HepG2 (cell line): ENCODE measurements at regions not wholly inside any gene's neighbourhood (a gene's known extent, or its start where the extent isn't known, plus 50 kb on each side); places are given as distances from the start of the nearest gene placed in this dataset.

Experiments
- ATAC-seq: fragments of 200-7000 bp; cut with Tn5 transposase; 3 replicates; pipeline ENCODE4 v1.9.1; 2020; ENCODE audit warnings: mild to moderate bottlenecking, moderate library complexity
- BruUV-seq: library from RNA; stranded (reverse); fragments of 400-500 nt; replicated peaks from 2 replicates; lab custom pipeline; 2021; lab: Mats Ljungman, UMichigan
- CTCF ChIA-PET: fragments of 300-600 bp; formaldehyde crosslinking; extraction: SDS; loops from one replicate; lab custom pipeline; 2021; ENCODE audit warnings: low total read pairs, inconsistent platforms, low intra/inter-chr PET ratio; lab: Yijun Ruan, JAX
- POLR2A ChIA-PET: fragments of 350-600 bp; sonication (Branson Sonifier 250); formaldehyde crosslinking; loops from one replicate; lab custom pipeline; 2020; ENCODE audit warnings: antibody characterized with exemption, inconsistent platforms; lab: Yijun Ruan, JAX
- DNase-seq: peaks from one replicate; pipeline ENCODE4 v3.0.0-alpha.2; 2015; ENCODE audit warnings: low spot score
- FAIRE-seq: peaks from 3 replicates; lab custom pipeline; 2011; peaks lifted over from hg19 to GRCh38; lab: Jason Lieb, UNC
- H2AFZ ChIP-seq: one replicate; pipeline ENCODE4 v1.6.1; 2011; ENCODE audit warnings: low read length, inconsistent platforms
- H3K27ac ChIP-seq: fragments of 300-600 bp; 3 replicates; pipeline ENCODE4 v1.8.0; 2011; ENCODE audit warnings: mixed run types, mild to moderate bottlenecking, mixed read lengths, low read length, inconsistent platforms; ENCODE audit not compliant: insufficient read depth; ENCODE audit errors: extremely low read length
- H3K27me3 ChIP-seq, 2 experiments: fragments of 200-600 bp in 1 of 2; 2 replicates in 1 of 2; 3 replicates in 1 of 2; pipeline versions ENCODE4 v1.6.0 to v1.8.0; 2011; ENCODE audit warnings: low read length in 2 of 2, mild to moderate bottlenecking in 2 of 2, moderate library complexity in 2 of 2, inconsistent platforms in 1 of 2; ENCODE audit not compliant: insufficient read depth in 2 of 2, control insufficient read depth in 1 of 2
- H3K36me3 ChIP-seq, 2 experiments: fragments of 200-600 bp in 1 of 2; replicated peaks in 1 of 2; 2 replicates in 1 of 2; 3 replicates in 1 of 2; pipeline versions ENCODE4 v1.5.1 to v1.8.0; 2011; ENCODE audit warnings: low read length in 2 of 2, inconsistent platforms in 1 of 2; ENCODE audit not compliant: insufficient read depth in 2 of 2, control insufficient read depth in 1 of 2
- H3K4me1 ChIP-seq: 2 replicates; pipeline ENCODE4 v1.5.1; 2012; ENCODE audit warnings: low read length, inconsistent platforms; ENCODE audit not compliant: insufficient read depth
- H3K4me2 ChIP-seq: 2 replicates; pipeline ENCODE4 v1.6.0; 2011; ENCODE audit warnings: low read depth, low read length, inconsistent platforms
- H3K4me3 ChIP-seq, 3 experiments: fragments of 200-600 bp in 1 of 3; sonication (generic), shearing (Covaris generic) in 1 of 3; replicated peaks in 1 of 3; 2 replicates each; pipeline ENCODE4 v1.5.1; 2011 to 2016; ENCODE audit warnings: low read length in 3 of 3, inconsistent platforms in 2 of 3, low read depth in 2 of 3, mild to moderate bottlenecking in 2 of 3, control low read depth in 1 of 3, mixed read lengths in 1 of 3; ENCODE audit not compliant: insufficient read depth in 1 of 3
- H3K79me2 ChIP-seq: one replicate; pipeline ENCODE4 v1.6.1; 2011; ENCODE audit warnings: low read length, inconsistent platforms; ENCODE audit not compliant: insufficient read depth
- H3K9ac ChIP-seq: 2 replicates; pipeline ENCODE4 v1.6.0; 2011; ENCODE audit warnings: mild to moderate bottlenecking, low read depth, low read length, inconsistent platforms; ENCODE audit not compliant: insufficient read depth
- H3K9me3 ChIP-seq: 2 replicates; pipeline ENCODE4 v1.5.1; 2012; ENCODE audit warnings: mild to moderate bottlenecking, low read length
- H4K20me1 ChIP-seq: 2 replicates; pipeline ENCODE4 v1.6.0; 2011; ENCODE audit warnings: inconsistent platforms, mild to moderate bottlenecking, low read length, moderate library complexity; ENCODE audit not compliant: insufficient read depth
- CBX1 ChIP-seq: IDR thresholded peaks from one replicate; pipeline ENCODE4 v1.6.1; 2016; ENCODE audit warnings: antibody characterized with exemption, low read depth
- FOXK1 ChIP-seq: sonication (generic); formaldehyde crosslinking; IDR thresholded peaks from 2 replicates; pipeline ENCODE4 v1.4.0; 2020; ENCODE audit warnings: low read depth, missing genetic modification reagents, borderline replicate concordance
- GATA4 ChIP-seq: sonication (generic); IDR thresholded peaks from 2 replicates; pipeline ENCODE4 v1.6.1; 2016; ENCODE audit warnings: antibody characterized with exemption, low read depth, borderline replicate concordance
- HDAC1 ChIP-seq: sonication (generic); formaldehyde crosslinking; IDR thresholded peaks from 2 replicates; pipeline ENCODE4 v1.5.1; 2020; ENCODE audit warnings: mild to moderate bottlenecking, missing genetic modification reagents
- IKZF1 ChIP-seq: fragments of 450-650 bp; IDR thresholded peaks from 2 replicates; pipeline ENCODE4 v1.7.1; 2016
- KDM6A ChIP-seq: IDR thresholded peaks from 2 replicates; pipeline ENCODE4 v1.6.1; 2016; ENCODE audit warnings: low read depth
- NFYB ChIP-seq: sonication (generic); formaldehyde crosslinking; IDR thresholded peaks from 2 replicates; pipeline ENCODE4 v1.4.0; 2020; ENCODE audit warnings: missing genetic modification reagents
- TP53 ChIP-seq: sonication (generic); formaldehyde crosslinking; conservative IDR thresholded peaks from 2 replicates; pipeline ENCODE4 v1.4.0; 2020; ENCODE audit warnings: missing genetic modification reagents
- ZNF296 ChIP-seq: sonication (generic); formaldehyde crosslinking; conservative IDR thresholded peaks from 2 replicates; pipeline ENCODE4 v1.5.0; 2020; ENCODE audit warnings: mild to moderate bottlenecking, missing genetic modification reagents
- ZNF33B ChIP-seq: sonication (generic); formaldehyde crosslinking; IDR thresholded peaks from 2 replicates; pipeline ENCODE4 v1.5.1; 2020; ENCODE audit warnings: mild to moderate bottlenecking, missing genetic modification reagents
- ZNF569 ChIP-seq: sonication (generic); formaldehyde crosslinking; IDR thresholded peaks from 2 replicates; pipeline ENCODE4 v1.5.0; 2020; ENCODE audit warnings: mild to moderate bottlenecking, missing genetic modification reagents, moderate library complexity, borderline replicate concordance
- ZNF652 ChIP-seq: IDR thresholded peaks from 2 replicates; pipeline ENCODE4 v1.6.1; 2016; ENCODE audit warnings: low read depth, borderline replicate concordance
- ZNF737 ChIP-seq: sonication (generic); formaldehyde crosslinking; IDR thresholded peaks from 2 replicates; pipeline ENCODE4 v1.5.0; 2020; ENCODE audit warnings: missing genetic modification reagents, mild to moderate bottlenecking, borderline replicate concordance
- ZNF772 ChIP-seq: sonication (generic); formaldehyde crosslinking; IDR thresholded peaks from 2 replicates; pipeline ENCODE4 v1.5.0; 2020; ENCODE audit warnings: mild to moderate bottlenecking, missing genetic modification reagents
- ZNF775 ChIP-seq: sonication (generic); formaldehyde crosslinking; IDR thresholded peaks from 2 replicates; pipeline ENCODE4 v1.4.0; 2020; ENCODE audit warnings: missing genetic modification reagents, mild to moderate bottlenecking, moderate library complexity, borderline replicate concordance
- WGBS: methylation state at CpG from one replicate; pipeline ENCODE4 v1.1.6; 2017; ENCODE audit warnings: low lambda C conversion rate; 5-methylcytosine and 5-hydroxymethylcytosine counted together
- in situ Hi-C: cut with HindIII; loops from 2 replicates; pipeline ENCODE4 v1.10.0; 2017; ENCODE audit warnings: low pct_unique_long_range_greater_than_20kb; ENCODE audit not compliant: extremely low pct_ligation_motif_present
- intact Hi-C: fragments of 100-400 bp; cut with micrococcal nuclease; formaldehyde crosslinking; loops from one replicate; pipeline ENCODE4 v1.10.0; 2022; ENCODE audit not compliant: unreplicated experiment
- TF ChIP-seq, protein P1 (sequence below): sonication (generic); formaldehyde crosslinking; IDR thresholded peaks from 2 replicates; pipeline ENCODE4 v1.4.0; 2020; ENCODE audit warnings: missing genetic modification reagents; ENCODE audit errors: not compliant biosample characterization
- TF ChIP-seq, protein P2 (sequence below), 2 experiments: fragments of 450-650 bp in 1 of 2; sonication (generic) in 1 of 2; formaldehyde crosslinking; IDR thresholded peaks; 2 replicates each; pipeline versions ENCODE4 v1.5.0 to v1.8.0; 2020 to 2022; ENCODE audit warnings: mild to moderate bottlenecking in 1 of 2, missing genetic modification reagents in 1 of 2

DNA sequence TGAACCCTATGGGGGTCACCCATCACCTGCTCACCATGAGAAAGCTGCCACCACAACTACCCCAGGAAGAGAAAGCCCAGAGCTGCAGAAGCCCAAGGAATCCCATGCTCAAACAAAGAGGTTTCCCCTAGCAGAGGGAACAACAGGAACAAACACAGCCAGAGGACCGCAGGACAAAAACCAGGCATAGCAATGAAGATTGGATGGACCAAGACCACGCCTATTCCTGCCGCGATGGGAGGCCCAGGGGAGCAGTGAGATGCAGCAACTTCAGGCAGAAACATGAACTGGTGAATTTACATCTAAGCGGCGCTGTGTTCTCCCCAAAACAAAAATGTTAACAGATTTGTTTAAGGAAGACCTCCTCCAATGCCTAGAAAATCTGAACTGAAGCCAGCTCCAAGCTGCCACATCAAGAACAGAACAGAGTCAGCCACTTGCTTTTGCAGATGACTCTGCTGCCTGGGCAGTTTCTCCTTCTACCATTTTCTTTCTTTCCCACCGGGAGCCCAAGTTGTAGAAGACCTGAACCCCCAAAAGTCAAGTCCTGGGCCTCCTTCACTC is 134.2 kb upstream of the NEBL start:
- Histone ChIP-seq H4K20me1 (no peaks in the 10 kb centered on the region), H3K27ac (no peak overlapping the region), H3K4me1 (no peaks in the 10 kb centered on the region), H3K27me3 (peaks cover 0 to 12% of the 10 kb centered on the region in 2 experiments; a peak in 3 of 5 replicates), H3K9me3 (no peaks in the 10 kb centered on the region), H3K79me2 (no peaks in the 10 kb centered on the region), H3K4me2 (no peak overlapping the region), H2AFZ (no peak overlapping the region), H3K4me3 (no peak overlapping the region), H3K36me3 (no peaks in the 10 kb centered on the region), H3K9ac (no peak overlapping the region)
- intact Hi-C loops (no loop called here), in situ Hi-C loops (no loop called here)
- BruUV-seq, result no TSS peak
- TF ChIP-seq ZNF296 (no peak), KDM6A (no peak), TP53 (CRISPR knock-in tag) (no peak), FOXK1 (CRISPR knock-in tag) (no peak), ZNF33B (CRISPR knock-in tag) (no peak), ZNF569 (no peak), GATA4 (no peak), ZNF737 (CRISPR knock-in tag) (no peak), CBX1 (no peak), ZNF652 (no peak), HDAC1 (no peak), ZNF772 (CRISPR knock-in tag) (no peak), NFYB (CRISPR knock-in tag) (no peak), IKZF1 (no peak), ZNF775 (no peak)
- TF ChIP-seq, protein P1, sequence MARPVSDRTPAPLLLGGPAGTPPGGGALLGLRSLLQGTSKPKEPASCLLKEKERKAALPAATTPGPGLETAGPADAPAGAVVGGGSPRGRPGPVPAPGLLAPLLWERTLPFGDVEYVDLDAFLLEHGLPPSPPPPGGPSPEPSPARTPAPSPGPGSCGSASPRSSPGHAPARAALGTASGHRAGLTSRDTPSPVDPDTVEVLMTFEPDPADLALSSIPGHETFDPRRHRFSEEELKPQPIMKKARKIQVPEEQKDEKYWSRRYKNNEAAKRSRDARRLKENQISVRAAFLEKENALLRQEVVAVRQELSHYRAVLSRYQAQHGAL (CRISPR knock-in tag), result no peak
- TF ChIP-seq, protein P2, sequence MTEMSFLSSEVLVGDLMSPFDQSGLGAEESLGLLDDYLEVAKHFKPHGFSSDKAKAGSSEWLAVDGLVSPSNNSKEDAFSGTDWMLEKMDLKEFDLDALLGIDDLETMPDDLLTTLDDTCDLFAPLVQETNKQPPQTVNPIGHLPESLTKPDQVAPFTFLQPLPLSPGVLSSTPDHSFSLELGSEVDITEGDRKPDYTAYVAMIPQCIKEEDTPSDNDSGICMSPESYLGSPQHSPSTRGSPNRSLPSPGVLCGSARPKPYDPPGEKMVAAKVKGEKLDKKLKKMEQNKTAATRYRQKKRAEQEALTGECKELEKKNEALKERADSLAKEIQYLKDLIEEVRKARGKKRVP (CRISPR knock-in tag; IDR thresholded peaks at IDR 0.05), result no peak
- ChIA-PET POLR2A (no interaction called here), CTCF (no interaction called here)
- DNase-seq, result no peak
- no peak for FAIRE-seq
- no peak for ATAC-seq
- 27% methylated on average over 7 of the region's 7 CpGs for WGBS
